ENCODE measurements at regions not wholly inside any gene's neighbourhood (a gene's known extent, or its start where the extent isn't known, plus 50 kb on each side); places are given as distances from the start of the nearest gene placed in this dataset.

DNA sequence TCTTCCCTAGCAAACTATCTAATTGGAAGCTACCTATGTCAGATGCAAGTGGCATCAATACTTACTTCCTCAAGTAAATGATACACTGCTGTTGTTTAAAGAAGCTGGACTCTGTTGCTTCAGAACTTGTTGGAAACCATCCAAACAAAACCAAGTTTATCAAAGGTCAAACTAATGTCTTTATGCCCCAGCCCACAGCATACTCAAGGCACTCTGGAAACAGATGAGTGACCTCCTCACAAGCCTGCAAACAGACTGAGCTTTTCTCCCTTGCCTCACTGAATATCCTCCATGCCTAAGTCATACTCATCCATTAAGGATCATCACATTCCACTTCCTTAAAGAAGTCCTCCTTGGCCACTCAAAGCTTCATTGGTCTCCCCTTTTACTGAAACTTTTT is 107.4 kb upstream of the ACP3 start:
- TF ChIP-seq EP300 (conservative IDR thresholded peaks at IDR 0.05; ENCODE audit: poor library complexity, severe bottlenecking) (no peak), SMC3 (conservative IDR thresholded peaks at IDR 0.05; ENCODE audit: poor library complexity) (no peak), POLR2AphosphoS5 (IDR thresholded peaks at IDR 0.05) (no peak), MXI1 (conservative IDR thresholded peaks at IDR 0.05; ENCODE audit: poor library complexity, severe bottlenecking) (no peak), RAD21 (conservative IDR thresholded peaks at IDR 0.05) (no peak), TAF1 (IDR thresholded peaks at IDR 0.05; ENCODE audit: low read depth) (no peak), EZH2 (IDR thresholded peaks at IDR 0.05; ENCODE audit: borderline replicate concordance, insufficient read depth, low read length, poor library complexity, severe bottlenecking) (no peak)
- TF ChIP-seq, protein P1, sequence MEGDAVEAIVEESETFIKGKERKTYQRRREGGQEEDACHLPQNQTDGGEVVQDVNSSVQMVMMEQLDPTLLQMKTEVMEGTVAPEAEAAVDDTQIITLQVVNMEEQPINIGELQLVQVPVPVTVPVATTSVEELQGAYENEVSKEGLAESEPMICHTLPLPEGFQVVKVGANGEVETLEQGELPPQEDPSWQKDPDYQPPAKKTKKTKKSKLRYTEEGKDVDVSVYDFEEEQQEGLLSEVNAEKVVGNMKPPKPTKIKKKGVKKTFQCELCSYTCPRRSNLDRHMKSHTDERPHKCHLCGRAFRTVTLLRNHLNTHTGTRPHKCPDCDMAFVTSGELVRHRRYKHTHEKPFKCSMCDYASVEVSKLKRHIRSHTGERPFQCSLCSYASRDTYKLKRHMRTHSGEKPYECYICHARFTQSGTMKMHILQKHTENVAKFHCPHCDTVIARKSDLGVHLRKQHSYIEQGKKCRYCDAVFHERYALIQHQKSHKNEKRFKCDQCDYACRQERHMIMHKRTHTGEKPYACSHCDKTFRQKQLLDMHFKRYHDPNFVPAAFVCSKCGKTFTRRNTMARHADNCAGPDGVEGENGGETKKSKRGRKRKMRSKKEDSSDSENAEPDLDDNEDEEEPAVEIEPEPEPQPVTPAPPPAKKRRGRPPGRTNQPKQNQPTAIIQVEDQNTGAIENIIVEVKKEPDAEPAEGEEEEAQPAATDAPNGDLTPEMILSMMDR (IDR thresholded peaks at IDR 0.05; ENCODE audit: poor library complexity, severe bottlenecking), result no peak
- TF ChIP-seq, protein P2, sequence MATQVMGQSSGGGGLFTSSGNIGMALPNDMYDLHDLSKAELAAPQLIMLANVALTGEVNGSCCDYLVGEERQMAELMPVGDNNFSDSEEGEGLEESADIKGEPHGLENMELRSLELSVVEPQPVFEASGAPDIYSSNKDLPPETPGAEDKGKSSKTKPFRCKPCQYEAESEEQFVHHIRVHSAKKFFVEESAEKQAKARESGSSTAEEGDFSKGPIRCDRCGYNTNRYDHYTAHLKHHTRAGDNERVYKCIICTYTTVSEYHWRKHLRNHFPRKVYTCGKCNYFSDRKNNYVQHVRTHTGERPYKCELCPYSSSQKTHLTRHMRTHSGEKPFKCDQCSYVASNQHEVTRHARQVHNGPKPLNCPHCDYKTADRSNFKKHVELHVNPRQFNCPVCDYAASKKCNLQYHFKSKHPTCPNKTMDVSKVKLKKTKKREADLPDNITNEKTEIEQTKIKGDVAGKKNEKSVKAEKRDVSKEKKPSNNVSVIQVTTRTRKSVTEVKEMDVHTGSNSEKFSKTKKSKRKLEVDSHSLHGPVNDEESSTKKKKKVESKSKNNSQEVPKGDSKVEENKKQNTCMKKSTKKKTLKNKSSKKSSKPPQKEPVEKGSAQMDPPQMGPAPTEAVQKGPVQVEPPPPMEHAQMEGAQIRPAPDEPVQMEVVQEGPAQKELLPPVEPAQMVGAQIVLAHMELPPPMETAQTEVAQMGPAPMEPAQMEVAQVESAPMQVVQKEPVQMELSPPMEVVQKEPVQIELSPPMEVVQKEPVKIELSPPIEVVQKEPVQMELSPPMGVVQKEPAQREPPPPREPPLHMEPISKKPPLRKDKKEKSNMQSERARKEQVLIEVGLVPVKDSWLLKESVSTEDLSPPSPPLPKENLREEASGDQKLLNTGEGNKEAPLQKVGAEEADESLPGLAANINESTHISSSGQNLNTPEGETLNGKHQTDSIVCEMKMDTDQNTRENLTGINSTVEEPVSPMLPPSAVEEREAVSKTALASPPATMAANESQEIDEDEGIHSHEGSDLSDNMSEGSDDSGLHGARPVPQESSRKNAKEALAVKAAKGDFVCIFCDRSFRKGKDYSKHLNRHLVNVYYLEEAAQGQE (IDR thresholded peaks at IDR 0.05; ENCODE audit: borderline replicate concordance), result no peak
- H3K27me3 ChIP-seq (ENCODE audit: insufficient read depth, low read depth, low read length), result no peaks in the 10 kb centered on the region
- no peaks in the 10 kb centered on the region for H3K9me3 ChIP-seq (ENCODE audit: low read length)
- no peaks in the 10 kb centered on the region for H3F3A ChIP-seq (ENCODE audit: insufficient read depth, low read length, poor library complexity, severe bottlenecking)
- H4K20me1 ChIP-seq (ENCODE audit: insufficient read depth), result no peaks in the 10 kb centered on the region
- H3K27ac ChIP-seq (ENCODE audit: low read length), result no peak overlapping the region
- no peaks in the 10 kb centered on the region for H3K9me2 ChIP-seq (ENCODE audit: insufficient read depth, low read length)
- H2AFZ ChIP-seq (ENCODE audit: low read depth, low read length), result no peak overlapping the region
- H3K4me3 ChIP-seq (ENCODE audit: low read length), result no peak overlapping the region
- H3K36me3 ChIP-seq (ENCODE audit: insufficient read depth, low read length), result no peaks in the 10 kb centered on the region
- no peaks in the 10 kb centered on the region for H3K79me2 ChIP-seq (replicated peaks; ENCODE audit: insufficient read depth, low read length)
- H3K4me2 ChIP-seq (ENCODE audit: low read length), result no peak overlapping the region
- no peak overlapping the region for H3K9ac ChIP-seq (ENCODE audit: low read length)

DNA sequence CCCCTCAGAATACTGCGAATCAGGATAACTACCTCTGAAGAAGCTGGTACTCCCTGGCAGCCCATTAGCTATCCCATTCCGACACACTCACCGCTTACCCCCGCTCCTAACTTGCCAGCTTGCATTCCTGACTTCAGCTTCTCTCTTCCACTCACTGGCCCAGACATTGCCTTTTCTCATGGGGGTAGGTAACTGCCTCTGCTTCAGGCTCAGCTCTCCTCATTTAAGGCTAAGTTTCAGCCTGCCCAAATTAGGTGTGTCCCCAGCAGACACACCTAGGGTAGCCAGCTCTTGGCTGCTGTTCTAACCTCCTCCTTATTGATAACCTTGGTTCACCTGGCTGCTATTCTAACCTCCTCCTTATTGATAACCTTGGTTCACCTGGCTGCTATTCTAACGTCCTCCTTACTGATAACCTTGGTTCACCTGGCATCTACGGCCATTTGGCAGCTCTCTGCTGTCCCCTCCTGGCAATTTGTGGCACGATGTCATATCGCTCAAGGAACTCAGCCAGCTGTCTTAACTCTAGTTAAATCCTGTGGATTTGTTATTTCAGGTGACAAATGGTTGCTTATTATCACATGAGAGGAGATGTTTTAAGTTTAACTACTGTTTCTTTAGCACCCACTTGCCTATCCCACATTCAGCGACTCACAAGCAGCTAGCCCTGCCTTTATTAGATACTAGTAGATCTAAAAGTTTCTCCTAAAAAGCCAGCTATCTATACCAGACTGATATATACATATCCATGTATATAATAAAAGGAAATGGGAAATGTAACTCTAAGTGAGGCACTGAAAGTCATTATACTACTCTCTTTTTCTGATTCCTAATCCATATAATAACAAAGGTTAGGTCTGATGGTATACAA is 106.5 kb upstream of the ACP3 start:
- Histone ChIP-seq H3K27me3 (ENCODE audit: insufficient read depth, low read depth, low read length) (no peaks in the 10 kb centered on the region), H3K9ac (ENCODE audit: low read length) (no peak overlapping the region), H3K9me3 (ENCODE audit: low read length) (no peaks in the 10 kb centered on the region), H4K20me1 (ENCODE audit: insufficient read depth) (no peaks in the 10 kb centered on the region), H2AFZ (ENCODE audit: low read depth, low read length) (no peak overlapping the region), H3K4me2 (ENCODE audit: low read length) (no peak overlapping the region), H3K9me2 (ENCODE audit: insufficient read depth, low read length) (no peaks in the 10 kb centered on the region), H3K36me3 (ENCODE audit: insufficient read depth, low read length) (no peaks in the 10 kb centered on the region), H3F3A (ENCODE audit: insufficient read depth, low read length, poor library complexity, severe bottlenecking) (no peaks in the 10 kb centered on the region), H3K4me3 (ENCODE audit: low read length) (no peak overlapping the region), H3K79me2 (replicated peaks; ENCODE audit: insufficient read depth, low read length) (no peaks in the 10 kb centered on the region), H3K27ac (ENCODE audit: low read length) (no peak overlapping the region)
- TF ChIP-seq RAD21 (conservative IDR thresholded peaks at IDR 0.05), result peak; percentile 60
- TF ChIP-seq SMC3 (conservative IDR thresholded peaks at IDR 0.05; ENCODE audit: poor library complexity), result peak; percentile 54
- TF ChIP-seq MXI1 (conservative IDR thresholded peaks at IDR 0.05; ENCODE audit: poor library complexity, severe bottlenecking), result no peak
- TF ChIP-seq, protein P1 (IDR thresholded peaks at IDR 0.05; ENCODE audit: poor library complexity, severe bottlenecking), result peak; percentile 59
- TF ChIP-seq, protein P2 (IDR thresholded peaks at IDR 0.05; ENCODE audit: borderline replicate concordance), result no peak
- no peak for TF ChIP-seq EZH2 (IDR thresholded peaks at IDR 0.05; ENCODE audit: borderline replicate concordance, insufficient read depth, low read length, poor library complexity, severe bottlenecking)
- no peak for TF ChIP-seq EP300 (conservative IDR thresholded peaks at IDR 0.05; ENCODE audit: poor library complexity, severe bottlenecking)

Data from neural cell (in vitro differentiated cells).